Fibroblast of the aortic adventitia (primary cell): ENCODE measurements at regions not wholly inside any gene's neighbourhood (a gene's known extent, or its start where the extent isn't known, plus 50 kb on each side); places are given as distances from the start of the nearest gene placed in this dataset.

Experiments used
- DNase-seq: peaks from one replicate; pipeline ENCODE4 v3.0.0-alpha.2; 2010; ENCODE audit warnings: low read depth
- H3K4me3 ChIP-seq: 2 replicates; pipeline ENCODE4 v1.5.1; 2011; ENCODE audit warnings: low read depth, mild to moderate bottlenecking, control low read depth, low read length, moderate library complexity
- TF ChIP-seq, protein P1 (sequence below): IDR thresholded peaks from 2 replicates; pipeline ENCODE4 v1.5.1; 2011; ENCODE audit warnings: mild to moderate bottlenecking, low read length, control low read depth, inconsistent platforms; ENCODE audit not compliant: insufficient read depth

DNA sequence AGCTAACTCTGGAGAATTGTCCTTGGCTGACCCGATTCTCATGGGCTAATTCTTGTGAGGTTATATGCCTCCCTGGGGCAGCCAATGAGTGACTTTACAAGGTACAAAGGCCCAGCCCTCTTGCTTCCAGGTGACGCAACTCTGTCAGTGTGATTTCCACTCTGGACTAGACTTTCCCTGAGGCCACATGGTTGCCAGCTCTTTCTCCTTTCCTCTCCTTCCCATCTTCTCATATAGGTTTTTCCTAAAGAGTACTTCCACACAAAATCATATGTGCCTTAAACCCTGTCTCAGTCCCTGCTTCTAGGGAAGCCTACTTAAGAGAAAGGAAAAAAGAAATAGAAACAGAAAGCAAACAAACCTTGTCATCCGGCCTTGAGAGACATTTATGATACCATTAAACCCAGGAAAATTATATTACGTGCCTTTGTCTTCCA, 226.2 kb upstream of the ZSWIM2 start:
- no peak overlapping the region for H3K4me3 ChIP-seq
- TF ChIP-seq, protein P1, sequence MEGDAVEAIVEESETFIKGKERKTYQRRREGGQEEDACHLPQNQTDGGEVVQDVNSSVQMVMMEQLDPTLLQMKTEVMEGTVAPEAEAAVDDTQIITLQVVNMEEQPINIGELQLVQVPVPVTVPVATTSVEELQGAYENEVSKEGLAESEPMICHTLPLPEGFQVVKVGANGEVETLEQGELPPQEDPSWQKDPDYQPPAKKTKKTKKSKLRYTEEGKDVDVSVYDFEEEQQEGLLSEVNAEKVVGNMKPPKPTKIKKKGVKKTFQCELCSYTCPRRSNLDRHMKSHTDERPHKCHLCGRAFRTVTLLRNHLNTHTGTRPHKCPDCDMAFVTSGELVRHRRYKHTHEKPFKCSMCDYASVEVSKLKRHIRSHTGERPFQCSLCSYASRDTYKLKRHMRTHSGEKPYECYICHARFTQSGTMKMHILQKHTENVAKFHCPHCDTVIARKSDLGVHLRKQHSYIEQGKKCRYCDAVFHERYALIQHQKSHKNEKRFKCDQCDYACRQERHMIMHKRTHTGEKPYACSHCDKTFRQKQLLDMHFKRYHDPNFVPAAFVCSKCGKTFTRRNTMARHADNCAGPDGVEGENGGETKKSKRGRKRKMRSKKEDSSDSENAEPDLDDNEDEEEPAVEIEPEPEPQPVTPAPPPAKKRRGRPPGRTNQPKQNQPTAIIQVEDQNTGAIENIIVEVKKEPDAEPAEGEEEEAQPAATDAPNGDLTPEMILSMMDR: no peak
- no peak for DNase-seq

DNA sequence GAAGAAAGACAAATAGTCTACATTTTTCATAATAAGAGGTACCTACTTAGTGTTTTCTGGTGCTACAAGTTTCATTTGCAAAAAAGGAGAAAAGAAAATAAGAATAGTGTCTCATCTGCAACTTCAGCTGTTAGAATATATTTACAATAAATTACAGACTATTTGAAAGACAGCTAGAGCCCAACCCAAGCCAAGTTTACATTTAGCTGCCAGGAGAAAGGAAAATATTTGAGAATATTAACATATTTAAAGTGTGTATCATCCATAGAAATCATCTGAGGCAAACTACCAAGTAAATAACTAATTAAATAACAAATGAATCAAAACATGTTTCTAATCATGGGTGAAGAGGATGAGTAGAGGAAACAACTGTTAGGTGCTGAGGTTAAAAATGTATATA, 209.2 kb upstream of the ZSWIM2 start:
- TF ChIP-seq, protein P1: no peak
- H3K4me3 ChIP-seq: no peak overlapping the region
- no peak for DNase-seq

DNA sequence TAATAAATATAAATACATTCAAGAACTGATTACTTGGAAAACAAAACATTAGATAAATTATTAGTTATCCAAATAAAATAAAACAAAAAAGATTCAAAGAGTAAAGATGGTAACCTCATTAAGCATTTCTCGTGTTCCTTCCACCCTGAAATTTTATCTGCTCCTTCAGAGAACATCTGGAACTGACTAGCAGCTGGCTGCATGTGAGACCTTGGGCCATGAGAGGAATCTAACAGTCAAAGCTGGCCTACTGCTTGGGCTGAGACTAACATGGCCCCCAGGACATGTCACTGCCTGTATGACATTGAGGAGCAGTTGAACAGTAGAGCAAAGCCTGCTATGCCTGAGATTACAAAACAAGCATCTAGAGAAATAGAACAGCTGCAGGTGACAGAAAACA, 208.5 kb upstream of the ZSWIM2 start:
- TF ChIP-seq, protein P1: no peak
- H3K4me3 ChIP-seq: no peak overlapping the region
- no peak for DNase-seq

DNA sequence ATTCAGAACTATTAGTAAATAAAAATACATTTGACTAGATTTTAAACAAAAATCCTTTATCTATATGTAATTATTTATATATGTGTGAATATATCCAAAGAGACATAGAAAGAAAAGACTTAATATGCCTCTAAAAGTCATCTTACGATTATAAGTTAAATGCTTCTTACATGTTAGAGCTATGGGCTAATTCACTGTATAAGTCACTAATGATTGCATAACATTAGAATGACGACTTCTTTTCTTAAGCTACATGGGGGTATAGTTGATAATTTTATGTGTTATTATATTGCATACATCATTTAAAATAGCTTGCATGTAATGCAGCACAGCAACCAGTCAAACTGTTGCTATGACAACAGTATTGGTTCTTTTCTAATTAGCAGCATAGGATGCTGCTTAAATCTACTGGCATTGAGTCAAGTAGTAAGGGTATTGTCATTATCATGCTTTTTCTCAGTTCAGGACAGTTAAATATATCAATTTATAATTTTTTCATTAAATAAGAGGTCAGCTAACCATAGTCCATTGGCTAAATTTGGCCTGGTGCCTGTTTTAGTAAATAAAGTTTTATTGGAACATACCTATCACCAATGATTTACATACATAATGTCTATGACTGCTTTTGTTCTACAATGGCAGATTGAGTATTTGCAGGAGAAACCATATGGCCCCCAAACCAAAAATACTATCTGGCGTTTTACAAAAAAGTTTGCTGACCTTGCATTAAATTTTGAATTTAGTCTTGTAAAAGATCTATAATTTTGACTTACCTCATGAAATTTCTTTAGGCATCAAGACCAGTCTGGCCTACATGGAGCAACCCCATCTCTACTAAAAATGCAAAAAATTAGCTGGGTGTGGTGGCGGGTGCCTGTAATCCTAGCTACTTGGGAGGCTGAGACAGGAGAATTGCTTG, 207.7 kb upstream of the ZSWIM2 start:
- no peak for DNase-seq
- H3K4me3 ChIP-seq: no peak overlapping the region
- TF ChIP-seq, protein P1: no peak

DNA sequence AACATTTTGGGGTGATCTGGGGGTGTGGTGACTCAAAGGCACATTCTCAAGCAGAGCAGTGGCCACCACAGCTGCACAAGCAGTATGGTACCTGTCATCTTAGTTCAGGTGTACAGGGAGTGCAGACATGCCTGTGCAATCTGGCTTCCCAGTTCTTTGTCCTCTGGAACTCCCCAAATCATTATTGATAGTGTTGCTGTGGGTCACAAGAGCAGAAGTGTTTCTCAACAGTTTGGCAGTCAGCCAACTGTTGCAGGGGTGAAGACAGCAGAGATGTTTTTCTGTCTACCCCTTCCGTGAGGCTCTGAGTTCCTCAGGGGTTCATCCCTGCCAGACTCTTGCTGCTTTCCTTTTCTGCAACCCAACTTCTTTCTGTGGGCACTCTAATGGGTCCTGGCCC, 206.5 kb upstream of the ZSWIM2 start:
- peak; percentile 20 for DNase-seq
- TF ChIP-seq, protein P1: no peak
- H3K4me3 ChIP-seq: no peak overlapping the region

DNA sequence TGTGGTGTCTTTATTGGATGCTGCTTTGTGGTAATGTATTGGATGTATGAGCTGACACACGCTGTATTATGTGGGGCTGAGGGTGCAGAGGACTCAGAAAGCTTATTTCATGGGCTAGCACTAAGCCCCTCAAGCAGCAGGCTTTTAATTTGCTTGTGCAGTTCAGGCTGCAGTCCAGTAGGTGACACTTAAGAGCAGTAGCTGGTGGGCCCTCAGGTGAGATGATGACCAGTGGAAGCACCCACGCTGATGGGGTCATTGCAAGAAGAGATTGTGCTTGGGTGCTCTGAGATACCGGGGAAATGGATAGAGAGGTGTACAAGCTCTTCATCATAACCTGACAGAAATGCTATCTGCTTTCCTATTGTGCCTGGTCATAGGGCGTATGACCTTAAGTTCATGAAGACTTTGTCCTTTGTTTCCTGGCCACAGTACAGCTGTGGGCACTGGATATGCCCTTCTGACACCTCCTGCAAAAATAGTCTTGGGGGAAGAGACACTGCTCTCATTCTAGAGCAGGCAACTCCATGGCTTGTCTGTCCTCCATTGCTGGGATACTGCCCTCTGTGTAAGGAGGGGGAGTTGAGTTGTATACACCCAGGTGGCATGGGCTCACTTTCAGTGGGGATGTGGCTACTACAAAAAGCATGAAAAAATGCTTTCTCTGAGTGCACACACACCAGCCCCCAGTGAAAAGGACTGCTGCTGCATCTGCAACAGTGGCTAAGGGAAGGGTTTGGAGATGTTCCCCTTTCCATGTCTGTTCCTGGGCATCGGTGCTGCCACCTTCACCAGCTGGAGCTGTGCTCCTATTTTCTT, 205.7 kb upstream of the ZSWIM2 start:
- no peak for DNase-seq
- TF ChIP-seq, protein P1: no peak
- no peak overlapping the region for H3K4me3 ChIP-seq
